Calu3 (cell line): ENCODE measurements at regions not wholly inside any gene's neighbourhood (a gene's known extent, or its start where the extent isn't known, plus 50 kb on each side); places are given as distances from the start of the nearest gene placed in this dataset.
"Not testable (repeated sequence)": the region's sequence is repeated elsewhere in the genome, so short reads cannot be mapped to it uniquely, and the experiment has no call there.

Experiments used
- BruUV-seq: library from RNA; stranded (reverse); fragments of 400-500 nt; replicated peaks from 2 replicates; lab custom pipeline; 2021; lab: Mats Ljungman, UMichigan
- CTCF ChIA-PET: fragments of 300-600 bp; sonication (Branson Sonifier 250); formaldehyde crosslinking; loops from one replicate; lab custom pipeline; 2022; ENCODE audit warnings: antibody characterized with exemption; lab: Charles Lee
- DNase-seq: peaks from one replicate; pipeline ENCODE4 v3.0.0; 2022
- H3K27ac Mint-ChIP-seq: one replicate; pipeline ENCODE4 v1.8.0; 2022; ENCODE audit warnings: mixed read lengths; ENCODE audit not compliant: unreplicated experiment
- H3K27me3 Mint-ChIP-seq: one replicate; pipeline ENCODE4 v1.8.0; 2022; ENCODE audit warnings: mixed read lengths; ENCODE audit not compliant: unreplicated experiment
- H3K36me3 Mint-ChIP-seq: one replicate; pipeline ENCODE4 v1.8.0; 2022; ENCODE audit warnings: mild to moderate bottlenecking, moderate library complexity, mixed read lengths; ENCODE audit not compliant: insufficient read depth, unreplicated experiment
- H3K4me1 Mint-ChIP-seq: one replicate; pipeline ENCODE4 v1.8.0; 2022; ENCODE audit warnings: mild to moderate bottlenecking, low read depth, mixed read lengths; ENCODE audit not compliant: unreplicated experiment
- H3K4me3 Mint-ChIP-seq: one replicate; pipeline ENCODE4 v1.8.0; 2022; ENCODE audit warnings: mild to moderate bottlenecking, low read depth, moderate library complexity, mixed read lengths; ENCODE audit not compliant: unreplicated experiment
- H3K9me3 Mint-ChIP-seq: one replicate; pipeline ENCODE4 v1.8.0; 2022; ENCODE audit warnings: low read depth, mixed read lengths; ENCODE audit not compliant: unreplicated experiment
- CTCF ChIP-seq: fragments of 200-600 bp; IDR thresholded peaks from one replicate; pipeline ENCODE4 v1.8.0; 2022; ENCODE audit warnings: antibody characterized with exemption; ENCODE audit not compliant: unreplicated experiment
- intact Hi-C: fragments of 100-400 bp; cut with micrococcal nuclease; formaldehyde crosslinking; loops from one replicate; pipeline ENCODE4 v1.10.0; 2022; ENCODE audit not compliant: unreplicated experiment

GRCh38 chr1:234913771-234914170 lies 214.9 kb downstream of the TOMM20 start:
- no peak overlapping the region for H3K27ac Mint-ChIP-seq
- H3K9me3 Mint-ChIP-seq, result no peaks in the 10 kb centered on the region
- BruUV-seq, result no TSS peak
- CTCF ChIA-PET, result no interaction called here
- intact Hi-C loops, result no loop called here
- peaks cover 12% of the 10 kb centered on the region for H3K4me1 Mint-ChIP-seq
- H3K4me3 Mint-ChIP-seq, result no peak overlapping the region
- no peak for TF ChIP-seq CTCF
- no peaks in the 10 kb centered on the region for H3K27me3 Mint-ChIP-seq
- no peak for DNase-seq
- no peaks in the 10 kb centered on the region for H3K36me3 Mint-ChIP-seq

- Mint-ChIP-seq H3K4me3 (no peak overlapping the region), H3K4me1 (peaks cover 13% of the 10 kb centered on the region), H3K9me3 (no peaks in the 10 kb centered on the region), H3K36me3 (no peaks in the 10 kb centered on the region), H3K27me3 (no peaks in the 10 kb centered on the region), H3K27ac (no peak overlapping the region)
- no peak for DNase-seq
- CTCF ChIA-PET, result no interaction called here
- no peak for TF ChIP-seq CTCF
- BruUV-seq, result no TSS peak
- intact Hi-C loops, result no loop called here
Observed at GRCh38 chr1:234913278-234913649, 215.4 kb downstream of the TOMM20 start.

GRCh38 chr1:234912548-234913277 lies 215.9 kb downstream of the TOMM20 start:
- H3K27me3 Mint-ChIP-seq, result no peaks in the 10 kb centered on the region
- no peak overlapping the region for H3K27ac Mint-ChIP-seq
- no peak for TF ChIP-seq CTCF
- CTCF ChIA-PET, result no interaction called here
- H3K4me3 Mint-ChIP-seq, result no peak overlapping the region
- H3K9me3 Mint-ChIP-seq, result no peaks in the 10 kb centered on the region
- BruUV-seq, result no TSS peak
- DNase-seq, result no peak
- intact Hi-C loops, result no loop called here
- peaks cover 19% of the 10 kb centered on the region for H3K4me1 Mint-ChIP-seq
- H3K36me3 Mint-ChIP-seq, result no peaks in the 10 kb centered on the region

GRCh38 chr1:234911787-234912186 lies 216.8 kb downstream of the TOMM20 start:
- BruUV-seq, result no TSS peak
- CTCF ChIA-PET, result no interaction called here

GRCh38 chr1:234911136-234911535 lies 217.5 kb downstream of the TOMM20 start:
- H3K9me3 Mint-ChIP-seq, H3K27me3 Mint-ChIP-seq, H3K27ac Mint-ChIP-seq, H3K36me3 Mint-ChIP-seq, DNase-seq, H3K4me3 Mint-ChIP-seq, BruUV-seq, intact Hi-C loops: not testable (repeated sequence)
- peaks cover 23% of the 10 kb centered on the region for H3K4me1 Mint-ChIP-seq
- CTCF ChIA-PET, result interaction anchor here (0.6 kb wide), 1 partner anchor 49 kb away, joined by 3 read pairs; no protein-coding TSS in a partner anchor

More at GRCh38 chr1:234911787-234912186, 216.8 kb downstream of the TOMM20 start:
- Mint-ChIP-seq H3K4me3 (no peak overlapping the region), H3K4me1 (peaks cover 23% of the 10 kb centered on the region), H3K9me3 (no peaks in the 10 kb centered on the region), H3K36me3 (no peaks in the 10 kb centered on the region), H3K27ac (no peak overlapping the region), H3K27me3 (no peaks in the 10 kb centered on the region)
- TF ChIP-seq CTCF, result no peak
- DNase-seq, result no peak
- intact Hi-C loops, result no loop called here
